Endothelial cell of umbilical vein (primary cell): ENCODE measurements at regions not wholly inside any gene's neighbourhood (a gene's known extent, or its start where the extent isn't known, plus 50 kb on each side); places are given as distances from the start of the nearest gene placed in this dataset.

ENCODE experiments used
- BruUV-seq: library from RNA; stranded (reverse); fragments of 400-500 nt; replicated peaks from 2 replicates; lab custom pipeline; 2021; lab: Mats Ljungman, UMichigan
- CTCF ChIA-PET: fragments of 300-600, 350-600 bp; sonication (Branson Sonifier 250); formaldehyde crosslinking; loops from one replicate; lab custom pipeline; 2021; ENCODE audit warnings: antibody characterized with exemption, inconsistent platforms; lab: Charles Lee
- POLR2A ChIA-PET: fragments of 300-600, 350-600 bp; sonication (Branson Sonifier 250); formaldehyde crosslinking; loops from one replicate; lab custom pipeline; 2021; ENCODE audit warnings: antibody characterized with exemption, inconsistent platforms; lab: Charles Lee
- DNase-seq: peaks from one replicate; pipeline ENCODE4 v3.0.0-alpha.2; 2011; ENCODE audit warnings: low read depth, low spot score
- FAIRE-seq: peaks from 2 replicates; lab custom pipeline; 2011; peaks lifted over from hg19 to GRCh38; lab: Jason Lieb, UNC
- H2AFZ ChIP-seq: 2 replicates; pipeline ENCODE4 v1.6.0; 2012; ENCODE audit warnings: low read depth, low read length, control low read depth, inconsistent platforms
- H3K27ac ChIP-seq: 2 replicates; pipeline ENCODE4 v1.5.1; 2011; ENCODE audit warnings: low read depth, mild to moderate bottlenecking, control low read depth, low read length, moderate library complexity; ENCODE audit not compliant: insufficient read depth
- H3K27me3 ChIP-seq, 2 experiments: 2 replicates each; pipeline versions ENCODE4 v1.6.0 to v1.6.1; 2011; ENCODE audit warnings: low read length in 2 of 2, mixed read lengths in 1 of 2; ENCODE audit not compliant: control insufficient read depth in 2 of 2, insufficient read depth in 2 of 2
- H3K36me3 ChIP-seq, 2 experiments: 2 replicates in 1 of 2; 3 replicates in 1 of 2; pipeline ENCODE4 v1.5.1; 2011; ENCODE audit warnings: low read length in 2 of 2, mild to moderate bottlenecking in 1 of 2, moderate library complexity in 1 of 2; ENCODE audit not compliant: control insufficient read depth in 2 of 2, insufficient read depth in 2 of 2; ENCODE audit errors: extremely low read depth in 1 of 2
- H3K4me1 ChIP-seq: 3 replicates; pipeline ENCODE4 v1.5.1; 2011; ENCODE audit warnings: mild to moderate bottlenecking, low read length; ENCODE audit not compliant: control insufficient read depth, insufficient read depth; ENCODE audit errors: extremely low read depth
- H3K4me2 ChIP-seq: 2 replicates; pipeline ENCODE4 v1.6.1; 2011; ENCODE audit warnings: low read length, control low read depth, mixed read lengths; ENCODE audit not compliant: insufficient read depth
- H3K4me3 ChIP-seq, 3 experiments: fragments of 200-600 bp in 1 of 3; sonication (generic), shearing (Covaris generic) in 1 of 3; replicated peaks in 1 of 3; 2 replicates each; pipeline ENCODE4 v1.5.1; 2011 to 2016; ENCODE audit warnings: control low read depth in 3 of 3, low read length in 3 of 3, mild to moderate bottlenecking in 2 of 3, inconsistent platforms in 1 of 3, low read depth in 1 of 3, moderate library complexity in 1 of 3; ENCODE audit not compliant: insufficient read depth in 1 of 3
- H3K79me2 ChIP-seq: 2 replicates; pipeline ENCODE4 v1.6.0; 2012; ENCODE audit warnings: low read length, inconsistent platforms; ENCODE audit not compliant: control insufficient read depth, insufficient read depth
- H3K9ac ChIP-seq: replicated peaks from 2 replicates; pipeline ENCODE3; 2011; ENCODE audit warnings: low read length, control low read depth; ENCODE audit not compliant: insufficient read depth; ENCODE audit errors: extremely low read depth
- H3K9me1 ChIP-seq: replicated peaks from 3 replicates; pipeline ENCODE4 v1.6.0; 2011; ENCODE audit warnings: mild to moderate bottlenecking, low read length; ENCODE audit not compliant: control insufficient read depth, insufficient read depth; ENCODE audit errors: extremely low read depth
- H3K9me3 ChIP-seq: replicated peaks from 2 replicates; pipeline ENCODE4 v1.5.1; 2012; ENCODE audit warnings: low read length, inconsistent platforms; ENCODE audit not compliant: control insufficient read depth, insufficient read depth
- H4K20me1 ChIP-seq: replicated peaks from 2 replicates; pipeline ENCODE3; 2011; ENCODE audit warnings: mild to moderate bottlenecking, low read length; ENCODE audit not compliant: control insufficient read depth, insufficient read depth; ENCODE audit errors: extremely low read depth
- EZH2 ChIP-seq: IDR thresholded peaks from 2 replicates; pipeline ENCODE4 v1.6.1; 2012; ENCODE audit warnings: borderline replicate concordance, low read depth, mild to moderate bottlenecking, moderate library complexity, low read length, inconsistent platforms; ENCODE audit not compliant: severe bottlenecking
- FOS ChIP-seq: IDR thresholded peaks from 2 replicates; pipeline ENCODE4 v1.6.1; 2011; ENCODE audit warnings: mild to moderate bottlenecking, low read length, moderate library complexity, borderline replicate concordance; ENCODE audit not compliant: insufficient read depth
- GATA2 ChIP-seq: IDR thresholded peaks from 2 replicates; pipeline ENCODE4 v1.7.0; 2011; ENCODE audit warnings: low read depth, mild to moderate bottlenecking, moderate library complexity, mixed read lengths, low read length; ENCODE audit not compliant: insufficient read length, insufficient read depth
- dilution Hi-C: fragments of 300-500 bp; cut with MboI; formaldehyde crosslinking; loops from one replicate; pipeline ENCODE4 v1.15.0; 2019; ENCODE audit warnings: low sequenced_read_pairs; ENCODE audit not compliant: extremely low pct_ligation_motif_present
- intact Hi-C: fragments of 100-400 bp; cut with micrococcal nuclease; formaldehyde crosslinking; loops from one replicate; pipeline ENCODE4 v1.10.0; 2022

GRCh38 chr1:213621077-213621476, 366.7 kb upstream of the PROX1 start:
- Histone ChIP-seq H3K4me2 (no peak overlapping the region), H4K20me1 (no peaks in the 10 kb centered on the region), H3K27ac (no peak overlapping the region), H3K4me1 (no peaks in the 10 kb centered on the region), H3K9ac (no peak overlapping the region), H3K27me3 (no peaks in the 10 kb centered on the region), H3K4me3 (no peak overlapping the region), H3K36me3 (no peaks in the 10 kb centered on the region), H2AFZ (no peak overlapping the region), H3K79me2 (no peaks in the 10 kb centered on the region), H3K9me1 (no peaks in the 10 kb centered on the region), H3K9me3 (no peaks in the 10 kb centered on the region)
- intact Hi-C loops (no loop called here), dilution Hi-C loops (no loop called here)
- DNase-seq (no peak), FAIRE-seq (no peak)
- no TSS peak for BruUV-seq
- ChIA-PET CTCF (no interaction called here), POLR2A (no interaction called here)
- TF ChIP-seq EZH2: no peak
- TF ChIP-seq FOS: no peak
- TF ChIP-seq GATA2: no peak

DNA sequence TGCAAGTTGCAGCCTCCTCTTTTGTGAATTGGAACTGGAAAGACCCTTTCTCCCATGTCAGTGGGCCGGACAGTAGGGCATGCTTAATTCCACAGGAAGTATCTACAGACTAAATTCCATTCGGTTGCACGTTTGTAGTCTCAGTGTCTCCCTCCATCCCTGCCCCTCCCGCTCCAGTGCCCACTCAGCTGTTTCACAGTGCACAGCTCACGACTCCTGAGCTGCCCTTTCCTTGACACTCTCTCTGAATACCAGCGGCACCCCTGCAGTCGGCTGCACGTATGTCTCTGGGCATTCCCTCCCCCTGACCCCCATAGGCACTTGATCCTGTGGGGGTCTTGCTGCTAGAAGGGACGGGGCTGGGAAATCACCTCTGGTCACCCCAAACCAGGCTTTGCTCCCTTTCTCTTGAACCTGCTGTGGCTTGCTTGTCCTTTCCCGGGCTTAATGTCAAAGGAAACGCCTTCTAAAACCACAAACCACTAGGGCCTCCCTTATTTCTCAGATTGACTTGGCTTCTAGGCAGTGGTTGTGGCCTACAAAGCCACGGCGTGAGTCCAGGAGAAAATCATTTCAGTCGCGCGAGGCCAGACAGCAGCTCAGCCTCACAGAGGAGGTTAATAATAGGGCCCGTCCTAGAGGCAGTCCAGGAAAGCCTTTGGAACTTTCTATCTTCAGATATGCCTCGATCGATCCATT, 365.3 kb upstream of the PROX1 start:
- intact Hi-C loops: no loop called here
- dilution Hi-C loops: no loop called here
- H3K27me3 ChIP-seq: no peaks in the 10 kb centered on the region

More for the DNA sequence above, 365.3 kb upstream of the PROX1 start:
- Histone ChIP-seq H3K36me3 (no peaks in the 10 kb centered on the region), H3K9me1 (no peaks in the 10 kb centered on the region), H3K79me2 (no peaks in the 10 kb centered on the region), H3K4me1 (no peaks in the 10 kb centered on the region), H3K4me3 (no peak overlapping the region), H4K20me1 (no peaks in the 10 kb centered on the region), H3K9me3 (no peaks in the 10 kb centered on the region), H2AFZ (no peak overlapping the region), H3K4me2 (no peak overlapping the region), H3K9ac (no peak overlapping the region), H3K27ac (no peak overlapping the region)
- no peak for TF ChIP-seq EZH2
- CTCF ChIA-PET: no interaction called here
- POLR2A ChIA-PET: no interaction called here
- FAIRE-seq (no peak), DNase-seq (no peak)
- no TSS peak for BruUV-seq
